H9 (cell line): ENCODE measurements at regions not wholly inside any gene's neighbourhood (a gene's known extent, or its start where the extent isn't known, plus 50 kb on each side); places are given as distances from the start of the nearest gene placed in this dataset.

ENCODE experiments used
- DNase-seq: peaks from one replicate; pipeline ENCODE4 v3.0.0-alpha.2; 2017
- H2AFZ ChIP-seq: one replicate; pipeline ENCODE4 v1.6.1; 2013; ENCODE audit warnings: mild to moderate bottlenecking, low read length, control low read depth, moderate library complexity
- H2AK5ac ChIP-seq: 2 replicates; pipeline ENCODE4 v1.6.1; 2013; ENCODE audit warnings: low read length, control low read depth, mixed read lengths; ENCODE audit not compliant: insufficient read length
- H2BK120ac ChIP-seq: one replicate; pipeline ENCODE4 v1.6.1; 2013; ENCODE audit warnings: low read depth, mild to moderate bottlenecking, low read length, control low read depth, inconsistent platforms; ENCODE audit not compliant: poor library complexity, severe bottlenecking
- H2BK12ac ChIP-seq: 2 replicates; pipeline ENCODE4 v1.6.1; 2013; ENCODE audit warnings: low read length, control low read depth, mixed read lengths, low read depth; ENCODE audit not compliant: insufficient read length
- H2BK15ac ChIP-seq: 2 replicates; pipeline ENCODE4 v1.6.1; 2013; ENCODE audit warnings: low read depth, low read length, control low read depth
- H2BK20ac ChIP-seq: one replicate; pipeline ENCODE4 v1.6.1; 2013; ENCODE audit warnings: low read depth, mild to moderate bottlenecking, low read length, control low read depth, inconsistent platforms; ENCODE audit not compliant: poor library complexity, severe bottlenecking
- H2BK5ac ChIP-seq: 2 replicates; pipeline ENCODE4 v1.6.1; 2013; ENCODE audit warnings: low read length, control low read depth, mixed read lengths; ENCODE audit not compliant: insufficient read length
- H3K14ac ChIP-seq: 2 replicates; pipeline ENCODE4 v1.6.1; 2013; ENCODE audit warnings: low read length, control low read depth; ENCODE audit not compliant: insufficient read depth
- H3K18ac ChIP-seq: 2 replicates; pipeline ENCODE4 v1.6.1; 2013; ENCODE audit warnings: low read depth, mild to moderate bottlenecking, mixed read lengths, low read length, control low read depth; ENCODE audit not compliant: insufficient read length
- H3K23ac ChIP-seq: 2 replicates; pipeline ENCODE4 v1.6.1; 2013; ENCODE audit warnings: low read length, control low read depth, mixed read lengths, low read depth; ENCODE audit not compliant: insufficient read length
- H3K23me2 ChIP-seq: 2 replicates; pipeline ENCODE4 v1.6.1; 2013; ENCODE audit warnings: low read depth, mild to moderate bottlenecking, mixed read lengths, low read length, control low read depth; ENCODE audit not compliant: insufficient read length, poor library complexity, severe bottlenecking
- H3K27ac ChIP-seq: 2 replicates; pipeline ENCODE4 v1.5.1; 2013; ENCODE audit warnings: low read length, control low read depth, mixed read lengths, low read depth; ENCODE audit not compliant: insufficient read length
- H3K27me3 ChIP-seq: 2 replicates; pipeline ENCODE4 v1.6.1; 2013; ENCODE audit warnings: low read length, control low read depth, inconsistent platforms; ENCODE audit not compliant: insufficient read depth
- H3K4ac ChIP-seq: 2 replicates; pipeline ENCODE4 v1.6.1; 2013; ENCODE audit warnings: low read depth, mild to moderate bottlenecking, control low read depth, inconsistent platforms, low read length, moderate library complexity
- H3K4me1 ChIP-seq: 2 replicates; pipeline ENCODE4 v1.6.1; 2013; ENCODE audit warnings: low read length, control low read depth, inconsistent platforms; ENCODE audit not compliant: insufficient read depth
- H3K4me2 ChIP-seq: 2 replicates; pipeline ENCODE4 v1.6.1; 2013; ENCODE audit warnings: low read length, control low read depth, mixed read lengths; ENCODE audit not compliant: insufficient read length, insufficient read depth
- H3K56ac ChIP-seq: 2 replicates; pipeline ENCODE4 v1.6.1; 2013; ENCODE audit warnings: low read depth, mild to moderate bottlenecking, mixed read lengths, low read length, control low read depth; ENCODE audit not compliant: insufficient read length
- H3K79me1 ChIP-seq: 2 replicates; pipeline ENCODE4 v1.6.1; 2013; ENCODE audit warnings: low read depth, mild to moderate bottlenecking, moderate library complexity, low read length, control low read depth, inconsistent platforms; ENCODE audit not compliant: insufficient read depth, poor library complexity, severe bottlenecking
- H3K79me2 ChIP-seq: 2 replicates; pipeline ENCODE4 v1.6.1; 2013; ENCODE audit warnings: low read length, control low read depth, inconsistent platforms; ENCODE audit not compliant: insufficient read depth
- H3K9ac ChIP-seq: 2 replicates; pipeline ENCODE4 v1.6.1; 2013; ENCODE audit warnings: low read length, control low read depth, mixed read lengths; ENCODE audit not compliant: insufficient read length; ENCODE audit errors: extremely low read depth
- H3K9me3 ChIP-seq: one replicate; pipeline ENCODE4 v1.6.1; 2013; ENCODE audit warnings: low read depth, low read length, inconsistent platforms; ENCODE audit not compliant: control insufficient read depth
- H3T11ph ChIP-seq: one replicate; pipeline ENCODE4 v1.6.1; 2013; ENCODE audit warnings: mild to moderate bottlenecking, low read length, control low read depth, inconsistent platforms
- H4K20me1 ChIP-seq: one replicate; pipeline ENCODE4 v1.6.1; 2013; ENCODE audit not compliant: control insufficient read depth, insufficient read length, insufficient read depth
- H4K5ac ChIP-seq: 2 replicates; pipeline ENCODE4 v1.6.1; 2013; ENCODE audit warnings: low read depth, mild to moderate bottlenecking, mixed read lengths, low read length, control low read depth; ENCODE audit not compliant: insufficient read length
- H4K8ac ChIP-seq: replicated peaks from 2 replicates; pipeline ENCODE4 v1.6.1; 2013; ENCODE audit warnings: low read length, control low read depth, mixed read lengths, low read depth; ENCODE audit not compliant: insufficient read length
- H4K91ac ChIP-seq: 2 replicates; pipeline ENCODE4 v1.6.1; 2013; ENCODE audit warnings: low read depth, mild to moderate bottlenecking, moderate library complexity, mixed read lengths, low read length, control low read depth; ENCODE audit not compliant: insufficient read length
- H3K27ac Mint-ChIP-seq, 3 experiments: 2 replicates in 2 of 3; 3 replicates in 1 of 3; pipeline ENCODE4 v1.8.0; 2020 to 2021; ENCODE audit warnings: mixed read lengths in 3 of 3, mild to moderate bottlenecking in 1 of 3, moderate library complexity in 1 of 3
- H3K27me3 Mint-ChIP-seq: 2 replicates; pipeline ENCODE4 v1.8.0; 2021; ENCODE audit warnings: low read depth, mild to moderate bottlenecking, moderate library complexity, mixed read lengths
- H3K36me3 Mint-ChIP-seq, 3 experiments: 2 replicates in 2 of 3; 3 replicates in 1 of 3; pipeline ENCODE4 v1.8.0; 2020 to 2021; ENCODE audit warnings: low read depth in 3 of 3, mixed read lengths in 3 of 3; ENCODE audit not compliant: insufficient read depth in 1 of 3
- H3K4me1 Mint-ChIP-seq, 2 experiments: 2 replicates each; pipeline ENCODE4 v1.8.0; 2020; ENCODE audit warnings: mixed read lengths in 2 of 2
- H3K4me3 Mint-ChIP-seq, 2 experiments: 2 replicates in 1 of 2; 3 replicates in 1 of 2; pipeline ENCODE4 v1.8.0; 2020 to 2021; ENCODE audit warnings: mild to moderate bottlenecking in 2 of 2, mixed read lengths in 2 of 2, moderate library complexity in 1 of 2
- H3K9me3 Mint-ChIP-seq, 2 experiments: 2 replicates in 1 of 2; 3 replicates in 1 of 2; pipeline ENCODE4 v1.8.0; 2020; ENCODE audit warnings: mild to moderate bottlenecking in 2 of 2, mixed read lengths in 2 of 2, moderate library complexity in 1 of 2
- WGBS: extraction: QIAGEN DNeasy Blood & Tissue Kit; methylation state at CpG from one replicate; pipeline ENCODE4 v1.1.7; 2013; ENCODE audit warnings: missing lambda C conversion rate, low lambda C conversion rate, mixed read lengths; ENCODE audit not compliant: insufficient read length; ENCODE audit errors: extremely low coverage; 5-methylcytosine and 5-hydroxymethylcytosine counted together
- TF ChIP-seq, protein P1 (sequence below): fragments of 200-600 bp; sonication (generic); conservative IDR thresholded peaks from 3 replicates; pipeline ENCODE4 v1.8.0; 2021; ENCODE audit warnings: antibody characterized with exemption, mild to moderate bottlenecking

- H4K20me1 ChIP-seq: no peaks in the 10 kb centered on the region
- no peak overlapping the region for H2AFZ ChIP-seq
- H3K9ac ChIP-seq: no peak overlapping the region
- no peak overlapping the region for H4K91ac ChIP-seq
- no peak overlapping the region for H3K4ac ChIP-seq
- Mint-ChIP-seq H3K36me3 (peaks cover 2 to 13% (median 4%) of the 10 kb centered on the region in 3 experiments; a peak in 5 of 7 replicates), H3K27ac (no peak overlapping the region), H3K27me3 (peaks cover 2% of the 10 kb centered on the region; the same call in 1 of the 2 replicates), H3K4me3 (no peak overlapping the region), H3K9me3 (peaks cover 0 to 6% of the 10 kb centered on the region in 2 experiments; a peak in 3 of 5 replicates), H3K4me1 (peaks cover under 1 to 2% of the 10 kb centered on the region in 2 experiments; a peak in 3 of 4 replicates)
- H2BK15ac ChIP-seq: no peak overlapping the region
- no peak overlapping the region for H3K4me2 ChIP-seq
- H3K4me1 ChIP-seq: no peaks in the 10 kb centered on the region; the same call in 1 of the 2 replicates
- no peaks in the 10 kb centered on the region for H3K79me1 ChIP-seq
- WGBS: no CpG with 5 or more reads among the region's 2 CpGs
- H3K23ac ChIP-seq: no peak overlapping the region
- no peak overlapping the region for H3T11ph ChIP-seq
- no peak overlapping the region for H2AK5ac ChIP-seq
- H3K56ac ChIP-seq: no peak overlapping the region
- H2BK120ac ChIP-seq: no peak overlapping the region
- H4K8ac ChIP-seq: no peak overlapping the region
- no peaks in the 10 kb centered on the region for H3K27me3 ChIP-seq
- no peak overlapping the region for H3K14ac ChIP-seq
- H2BK20ac ChIP-seq: no peak overlapping the region
- no peaks in the 10 kb centered on the region for H3K23me2 ChIP-seq
- H2BK5ac ChIP-seq: no peak overlapping the region
- no peak overlapping the region for H4K5ac ChIP-seq
- no peak for DNase-seq
- no peaks in the 10 kb centered on the region for H3K79me2 ChIP-seq
- no peaks in the 10 kb centered on the region for H3K9me3 ChIP-seq
- H3K27ac ChIP-seq: no peak overlapping the region
- TF ChIP-seq, protein P1, sequence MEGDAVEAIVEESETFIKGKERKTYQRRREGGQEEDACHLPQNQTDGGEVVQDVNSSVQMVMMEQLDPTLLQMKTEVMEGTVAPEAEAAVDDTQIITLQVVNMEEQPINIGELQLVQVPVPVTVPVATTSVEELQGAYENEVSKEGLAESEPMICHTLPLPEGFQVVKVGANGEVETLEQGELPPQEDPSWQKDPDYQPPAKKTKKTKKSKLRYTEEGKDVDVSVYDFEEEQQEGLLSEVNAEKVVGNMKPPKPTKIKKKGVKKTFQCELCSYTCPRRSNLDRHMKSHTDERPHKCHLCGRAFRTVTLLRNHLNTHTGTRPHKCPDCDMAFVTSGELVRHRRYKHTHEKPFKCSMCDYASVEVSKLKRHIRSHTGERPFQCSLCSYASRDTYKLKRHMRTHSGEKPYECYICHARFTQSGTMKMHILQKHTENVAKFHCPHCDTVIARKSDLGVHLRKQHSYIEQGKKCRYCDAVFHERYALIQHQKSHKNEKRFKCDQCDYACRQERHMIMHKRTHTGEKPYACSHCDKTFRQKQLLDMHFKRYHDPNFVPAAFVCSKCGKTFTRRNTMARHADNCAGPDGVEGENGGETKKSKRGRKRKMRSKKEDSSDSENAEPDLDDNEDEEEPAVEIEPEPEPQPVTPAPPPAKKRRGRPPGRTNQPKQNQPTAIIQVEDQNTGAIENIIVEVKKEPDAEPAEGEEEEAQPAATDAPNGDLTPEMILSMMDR: no peak
- H3K18ac ChIP-seq: no peak overlapping the region
- no peak overlapping the region for H2BK12ac ChIP-seq
These were observed 70.0 kb upstream of the SSBP2 start for GRCh38 chr5:81820863-81821262.
